Smooth muscle cell (in vitro differentiated cells): ENCODE measurements at regions not wholly inside any gene's neighbourhood (a gene's known extent, or its start where the extent isn't known, plus 50 kb on each side); places are given as distances from the start of the nearest gene placed in this dataset.

Source experiments
- DNase-seq: peaks from one replicate; lab custom pipeline; 2025; ENCODE audit not compliant: unreplicated experiment; lab: John Stamatoyannopoulos, UW
- H2AFZ ChIP-seq: fragments of 200-600 bp; sonication (generic); 2 replicates; pipeline ENCODE4 v1.6.0; 2016; ENCODE audit warnings: antibody characterized with exemption, low read depth, mild to moderate bottlenecking
- H3F3A ChIP-seq: fragments of 200-600 bp; sonication (generic); 2 replicates; pipeline ENCODE4 v1.6.0; 2017; ENCODE audit warnings: antibody characterized with exemption, low read depth
- H3K27ac ChIP-seq: fragments of 200-600 bp; sonication (generic); 2 replicates; pipeline ENCODE4 v1.5.1; 2016; ENCODE audit warnings: low read depth, mild to moderate bottlenecking
- H3K27me3 ChIP-seq: fragments of 200-600 bp; sonication (generic); 2 replicates; pipeline ENCODE4 v1.6.1; 2016; ENCODE audit warnings: low read depth, mild to moderate bottlenecking
- H3K36me3 ChIP-seq: fragments of 200-600 bp; sonication (generic); 2 replicates; pipeline ENCODE4 v1.5.1; 2016; ENCODE audit warnings: low read depth
- H3K4me1 ChIP-seq: fragments of 200-600 bp; sonication (generic); 2 replicates; pipeline ENCODE4 v1.5.1; 2016; ENCODE audit warnings: low read depth
- H3K4me2 ChIP-seq: fragments of 200-600 bp; sonication (generic); 2 replicates; pipeline ENCODE4 v1.6.0; 2016; ENCODE audit warnings: mild to moderate bottlenecking
- H3K4me3 ChIP-seq: fragments of 200-600 bp; sonication (generic); 2 replicates; pipeline ENCODE4 v1.5.1; 2016; ENCODE audit warnings: mild to moderate bottlenecking
- H3K79me2 ChIP-seq: fragments of 200-600 bp; sonication (generic); 2 replicates; pipeline ENCODE4 v1.6.0; 2016; ENCODE audit warnings: low read depth, mild to moderate bottlenecking
- H3K9ac ChIP-seq: fragments of 200-600 bp; sonication (generic); 2 replicates; pipeline ENCODE4 v1.6.0; 2016; ENCODE audit warnings: low read depth
- H3K9me3 ChIP-seq: fragments of 200-600 bp; sonication (generic); replicated peaks from 2 replicates; pipeline ENCODE4 v1.5.1; 2016; ENCODE audit warnings: low read depth
- H4K20me1 ChIP-seq: fragments of 200-600 bp; sonication (generic); 2 replicates; pipeline ENCODE4 v1.6.0; 2016; ENCODE audit warnings: low read depth
- CTCF ChIP-seq: fragments of 200-600 bp; sonication (generic); IDR thresholded peaks from 2 replicates; pipeline ENCODE4 v1.5.1; 2017; ENCODE audit warnings: borderline replicate concordance, mild to moderate bottlenecking, antibody characterized with exemption; ENCODE audit not compliant: insufficient read depth, poor library complexity, severe bottlenecking
- WGBS: methylation state at CpG from one replicate; pipeline ENCODE4 v1.1.7; 2016; ENCODE audit warnings: low lambda C conversion rate; 5-methylcytosine and 5-hydroxymethylcytosine counted together

- H3K4me2 ChIP-seq: no peak overlapping the region
- no peak overlapping the region for H2AFZ ChIP-seq
- H3K79me2 ChIP-seq: no peaks in the 10 kb centered on the region
- H3K9me3 ChIP-seq: no peaks in the 10 kb centered on the region
- H3K4me1 ChIP-seq: no peaks in the 10 kb centered on the region
- H3K27me3 ChIP-seq: no peaks in the 10 kb centered on the region
- DNase-seq: no peak
- no peak overlapping the region for H3K4me3 ChIP-seq
- H3K27ac ChIP-seq: no peak overlapping the region
- no peaks in the 10 kb centered on the region for H4K20me1 ChIP-seq
- no peak for TF ChIP-seq CTCF
- no peaks in the 10 kb centered on the region for H3K36me3 ChIP-seq
- no peaks in the 10 kb centered on the region for H3F3A ChIP-seq
- H3K9ac ChIP-seq: no peak overlapping the region
Measured at GRCh38 chr7:118684796-118685195, 460.3 kb downstream of the ANKRD7 start.

- Histone ChIP-seq H3K27me3 (no peaks in the 10 kb centered on the region), H3K79me2 (no peaks in the 10 kb centered on the region), H3K27ac (no peak overlapping the region), H3K4me3 (no peak overlapping the region), H3K36me3 (no peaks in the 10 kb centered on the region), H3K9me3 (no peaks in the 10 kb centered on the region), H3K4me1 (no peaks in the 10 kb centered on the region), H3F3A (no peaks in the 10 kb centered on the region), H3K4me2 (no peak overlapping the region), H3K9ac (no peak overlapping the region), H4K20me1 (no peaks in the 10 kb centered on the region), H2AFZ (no peak overlapping the region)
- 95% methylated on average over 18 of the region's 18 CpGs for WGBS
- TF ChIP-seq CTCF: no peak
- no peak for DNase-seq
Measured at GRCh38 chr7:118689403-118689802, 464.9 kb downstream of the ANKRD7 start.

GRCh38 chr7:118696879-118697278, 472.4 kb downstream of the ANKRD7 start:
- DNase-seq: no peak
- no peaks in the 10 kb centered on the region for H3F3A ChIP-seq
- no peak overlapping the region for H3K9ac ChIP-seq
- H3K4me3 ChIP-seq: no peak overlapping the region
- H3K4me2 ChIP-seq: no peak overlapping the region
- TF ChIP-seq CTCF: no peak
- H4K20me1 ChIP-seq: no peaks in the 10 kb centered on the region
- H3K9me3 ChIP-seq: no peaks in the 10 kb centered on the region
- WGBS: 95% methylated on average over 2 of the region's 2 CpGs
- H2AFZ ChIP-seq: no peak overlapping the region
- H3K36me3 ChIP-seq: no peaks in the 10 kb centered on the region
- H3K79me2 ChIP-seq: no peaks in the 10 kb centered on the region
- H3K27ac ChIP-seq: no peak overlapping the region
- H3K27me3 ChIP-seq: no peaks in the 10 kb centered on the region
- no peaks in the 10 kb centered on the region for H3K4me1 ChIP-seq

- no peak for TF ChIP-seq CTCF
- Histone ChIP-seq H3K36me3 (no peaks in the 10 kb centered on the region), H3K4me2 (no peak overlapping the region), H3K4me1 (no peaks in the 10 kb centered on the region), H3K9ac (no peak overlapping the region), H3K27me3 (no peaks in the 10 kb centered on the region), H3K4me3 (no peak overlapping the region), H3K27ac (no peak overlapping the region), H3F3A (no peaks in the 10 kb centered on the region), H3K9me3 (no peaks in the 10 kb centered on the region), H3K79me2 (no peaks in the 10 kb centered on the region), H4K20me1 (no peaks in the 10 kb centered on the region), H2AFZ (no peak overlapping the region)
- DNase-seq: no peak
- WGBS: 81% methylated on average over 4 of the region's 4 CpGs
Measured at GRCh38 chr7:118699222-118699621, 474.7 kb downstream of the ANKRD7 start.
